ENCODE measurements at regions not wholly inside any gene's neighbourhood (a gene's known extent, or its start where the extent isn't known, plus 50 kb on each side); places are given as distances from the start of the nearest gene placed in this dataset.

DNA sequence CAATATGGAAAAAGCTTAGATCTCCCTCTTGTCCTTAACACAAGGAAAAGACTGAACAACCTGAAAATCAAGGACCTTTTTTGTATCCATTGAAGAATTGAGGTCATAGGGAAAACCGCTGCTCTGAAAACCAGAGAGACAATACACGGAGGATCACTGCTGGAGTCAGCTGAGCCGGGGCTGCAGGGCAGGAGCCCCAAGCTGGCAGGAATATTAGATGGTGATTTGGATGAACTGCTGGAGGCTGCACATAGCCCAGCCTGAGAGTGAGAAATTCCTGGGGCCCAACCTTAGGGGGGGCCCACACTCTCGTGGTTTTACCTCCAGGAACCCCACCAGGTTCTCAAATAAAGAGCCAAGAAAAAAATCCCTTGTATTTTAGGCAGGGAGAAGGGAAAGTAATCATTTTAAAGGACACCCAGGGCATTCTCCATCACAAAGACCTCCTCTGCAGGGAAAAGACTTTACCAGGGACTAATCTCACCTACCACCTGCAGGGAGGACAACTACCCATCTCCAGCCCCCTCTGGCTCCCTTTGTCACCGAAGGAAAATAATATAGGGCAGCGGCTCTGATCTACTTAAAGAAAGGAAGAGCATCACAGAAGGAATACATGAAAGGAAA, 55.4 kb upstream of the RNF32 start:
- TF ChIP-seq EZH2 (IDR thresholded peaks at IDR 0.05; ENCODE audit: borderline replicate concordance, low read depth, low read length, poor library complexity, severe bottlenecking), result no peak
- TF ChIP-seq, protein P1, sequence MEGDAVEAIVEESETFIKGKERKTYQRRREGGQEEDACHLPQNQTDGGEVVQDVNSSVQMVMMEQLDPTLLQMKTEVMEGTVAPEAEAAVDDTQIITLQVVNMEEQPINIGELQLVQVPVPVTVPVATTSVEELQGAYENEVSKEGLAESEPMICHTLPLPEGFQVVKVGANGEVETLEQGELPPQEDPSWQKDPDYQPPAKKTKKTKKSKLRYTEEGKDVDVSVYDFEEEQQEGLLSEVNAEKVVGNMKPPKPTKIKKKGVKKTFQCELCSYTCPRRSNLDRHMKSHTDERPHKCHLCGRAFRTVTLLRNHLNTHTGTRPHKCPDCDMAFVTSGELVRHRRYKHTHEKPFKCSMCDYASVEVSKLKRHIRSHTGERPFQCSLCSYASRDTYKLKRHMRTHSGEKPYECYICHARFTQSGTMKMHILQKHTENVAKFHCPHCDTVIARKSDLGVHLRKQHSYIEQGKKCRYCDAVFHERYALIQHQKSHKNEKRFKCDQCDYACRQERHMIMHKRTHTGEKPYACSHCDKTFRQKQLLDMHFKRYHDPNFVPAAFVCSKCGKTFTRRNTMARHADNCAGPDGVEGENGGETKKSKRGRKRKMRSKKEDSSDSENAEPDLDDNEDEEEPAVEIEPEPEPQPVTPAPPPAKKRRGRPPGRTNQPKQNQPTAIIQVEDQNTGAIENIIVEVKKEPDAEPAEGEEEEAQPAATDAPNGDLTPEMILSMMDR (conservative IDR thresholded peaks at IDR 0.05; ENCODE audit: low read depth, low read length), result no peak
